ENCODE measurements at regions not wholly inside any gene's neighbourhood (a gene's known extent, or its start where the extent isn't known, plus 50 kb on each side); places are given as distances from the start of the nearest gene placed in this dataset.

DNA sequence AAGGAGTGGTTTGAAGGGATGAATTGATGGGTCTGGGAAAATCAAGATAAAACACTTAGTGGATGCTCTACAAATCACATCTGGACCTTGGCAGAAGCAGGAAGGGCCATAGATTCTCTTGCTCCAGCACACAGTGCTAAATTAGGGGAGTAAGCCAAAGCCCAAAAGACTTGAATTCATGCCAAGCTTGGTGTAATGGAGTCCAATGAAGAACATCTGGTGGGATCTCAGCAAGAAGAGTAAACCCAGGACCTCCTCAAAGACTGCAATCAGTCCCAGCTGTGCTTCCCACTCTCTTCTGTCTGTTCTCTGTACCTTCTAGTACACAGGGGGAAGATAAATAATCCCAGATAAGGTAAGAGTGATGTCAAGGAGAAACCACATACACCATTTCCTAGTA is 683.4 kb downstream of the RNF144B start:
- Histone ChIP-seq H3K4me3 (ENCODE audit: insufficient read depth, low read depth, low read length, poor library complexity, severe bottlenecking) (no peak overlapping the region), H3K36me3 (ENCODE audit: control insufficient read depth, insufficient read depth, low read length) (no peaks in the 10 kb centered on the region), H3K27me3 (replicated peaks; ENCODE audit: control insufficient read depth, insufficient read depth, low read length, poor library complexity, severe bottlenecking) (no peaks in the 10 kb centered on the region), H3K9me3 (ENCODE audit: control insufficient read depth, low read length) (no peaks in the 10 kb centered on the region), H3K27ac (ENCODE audit: insufficient read depth, low read length, poor library complexity, severe bottlenecking) (no peak overlapping the region), H3K4me1 (ENCODE audit: control insufficient read depth, insufficient read depth, low read length, poor library complexity, severe bottlenecking) (no peaks in the 10 kb centered on the region)
- DNase-seq = no peak

DNA sequence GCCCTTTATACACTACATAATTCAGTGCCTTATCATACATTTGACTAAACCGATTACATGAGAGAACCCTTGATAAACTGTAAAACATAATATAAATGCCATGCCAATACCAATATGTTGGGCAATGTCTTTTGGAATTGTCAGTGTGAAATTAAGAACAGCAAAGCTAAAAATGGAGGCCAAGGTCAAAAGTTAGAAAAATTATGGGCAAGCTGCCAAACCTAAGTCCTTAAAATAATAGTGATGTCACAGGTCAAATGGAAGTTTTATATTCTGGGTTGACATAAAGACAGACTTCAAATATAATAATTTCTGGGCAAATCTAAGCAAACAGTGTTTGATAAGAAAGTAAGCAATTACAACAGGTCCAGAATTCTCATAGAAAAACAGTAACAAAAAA is 696.7 kb downstream of the RNF144B start:
- DNase-seq = no peak

DNA sequence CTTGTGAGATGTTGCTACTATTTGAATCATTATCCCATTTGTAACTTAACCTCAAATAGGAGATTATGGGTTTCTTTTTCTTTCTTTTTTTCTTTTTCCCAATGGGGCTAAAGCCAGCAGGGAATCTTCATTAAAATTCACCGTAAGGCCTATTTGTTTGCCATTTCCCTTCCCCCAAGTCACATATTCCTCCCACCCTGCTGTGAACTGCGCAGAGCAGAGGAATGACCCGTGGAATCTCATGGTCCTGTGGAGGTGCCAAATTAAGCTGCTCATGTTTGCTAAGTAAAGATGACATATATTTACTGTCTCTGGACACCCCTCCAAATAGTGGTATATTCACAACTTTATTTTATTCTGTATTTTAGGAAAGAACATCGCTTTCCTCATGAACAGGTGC is 699.3 kb downstream of the RNF144B start:
- no peak for DNase-seq
- no peaks in the 10 kb centered on the region for H3K9me3 ChIP-seq (ENCODE audit: control insufficient read depth, low read length)
- no peak overlapping the region for H3K27ac ChIP-seq (ENCODE audit: insufficient read depth, low read length, poor library complexity, severe bottlenecking)
- no peaks in the 10 kb centered on the region for H3K27me3 ChIP-seq (replicated peaks; ENCODE audit: control insufficient read depth, insufficient read depth, low read length, poor library complexity, severe bottlenecking)
- H3K4me1 ChIP-seq (ENCODE audit: control insufficient read depth, insufficient read depth, low read length, poor library complexity, severe bottlenecking) = no peaks in the 10 kb centered on the region
- no peak overlapping the region for H3K4me3 ChIP-seq (ENCODE audit: insufficient read depth, low read depth, low read length, poor library complexity, severe bottlenecking)
- no peaks in the 10 kb centered on the region for H3K36me3 ChIP-seq (ENCODE audit: control insufficient read depth, insufficient read depth, low read length)

More for the DNA sequence above, 696.7 kb downstream of the RNF144B start:
- no peaks in the 10 kb centered on the region for H3K27me3 ChIP-seq (replicated peaks; ENCODE audit: control insufficient read depth, insufficient read depth, low read length, poor library complexity, severe bottlenecking)
- H3K36me3 ChIP-seq (ENCODE audit: control insufficient read depth, insufficient read depth, low read length) = no peaks in the 10 kb centered on the region
- H3K4me3 ChIP-seq (ENCODE audit: insufficient read depth, low read depth, low read length, poor library complexity, severe bottlenecking) = no peak overlapping the region
- H3K4me1 ChIP-seq (ENCODE audit: control insufficient read depth, insufficient read depth, low read length, poor library complexity, severe bottlenecking) = no peaks in the 10 kb centered on the region
- H3K27ac ChIP-seq (ENCODE audit: insufficient read depth, low read length, poor library complexity, severe bottlenecking) = no peak overlapping the region
- H3K9me3 ChIP-seq (ENCODE audit: control insufficient read depth, low read length) = no peaks in the 10 kb centered on the region

DNA sequence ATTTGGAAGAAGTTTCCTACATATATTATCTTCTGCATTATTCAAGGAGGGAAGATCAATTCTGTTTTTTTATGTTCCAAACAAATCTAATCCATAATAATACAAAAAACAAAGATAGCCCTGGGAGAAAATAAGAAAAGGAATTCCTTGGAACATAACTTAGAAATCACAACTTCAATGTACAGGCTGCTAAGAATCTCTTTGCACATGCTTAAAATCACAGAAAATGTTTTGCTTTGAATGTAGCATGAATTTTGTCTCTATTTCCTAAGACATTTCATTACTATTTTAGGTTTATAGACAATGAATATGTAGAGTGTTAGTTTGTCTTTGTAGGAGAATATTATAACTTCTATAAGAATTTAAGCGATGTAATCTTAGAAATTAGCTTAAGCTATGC is 700.1 kb downstream of the RNF144B start:
- Histone ChIP-seq H3K27me3 (replicated peaks; ENCODE audit: control insufficient read depth, insufficient read depth, low read length, poor library complexity, severe bottlenecking) (no peaks in the 10 kb centered on the region), H3K4me3 (ENCODE audit: insufficient read depth, low read depth, low read length, poor library complexity, severe bottlenecking) (no peak overlapping the region), H3K27ac (ENCODE audit: insufficient read depth, low read length, poor library complexity, severe bottlenecking) (no peak overlapping the region), H3K36me3 (ENCODE audit: control insufficient read depth, insufficient read depth, low read length) (no peaks in the 10 kb centered on the region), H3K4me1 (ENCODE audit: control insufficient read depth, insufficient read depth, low read length, poor library complexity, severe bottlenecking) (no peaks in the 10 kb centered on the region), H3K9me3 (ENCODE audit: control insufficient read depth, low read length) (no peaks in the 10 kb centered on the region)
- DNase-seq = no peak

DNA sequence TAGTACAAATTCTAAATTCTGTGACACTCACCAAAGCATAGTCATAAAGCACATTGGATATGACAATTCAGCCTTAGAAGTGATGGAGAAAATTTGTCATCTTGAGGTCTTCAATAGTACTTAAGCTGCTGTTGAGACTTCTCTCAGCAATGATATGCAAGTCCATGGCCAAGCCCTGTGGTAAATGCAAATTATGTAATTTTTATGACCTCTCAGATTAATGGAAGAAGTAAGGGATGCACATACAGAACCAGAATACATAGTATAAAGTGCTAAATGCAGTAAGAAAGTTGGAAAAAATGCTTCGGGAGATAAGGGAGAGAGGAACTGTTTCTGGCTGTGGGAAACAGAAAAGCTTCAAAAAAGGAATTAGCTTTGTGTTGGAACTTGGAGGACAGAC is 700.7 kb downstream of the RNF144B start:
- Histone ChIP-seq H3K9me3 (ENCODE audit: control insufficient read depth, low read length) (no peaks in the 10 kb centered on the region), H3K4me1 (ENCODE audit: control insufficient read depth, insufficient read depth, low read length, poor library complexity, severe bottlenecking) (no peaks in the 10 kb centered on the region), H3K4me3 (ENCODE audit: insufficient read depth, low read depth, low read length, poor library complexity, severe bottlenecking) (no peak overlapping the region), H3K27me3 (replicated peaks; ENCODE audit: control insufficient read depth, insufficient read depth, low read length, poor library complexity, severe bottlenecking) (no peaks in the 10 kb centered on the region), H3K27ac (ENCODE audit: insufficient read depth, low read length, poor library complexity, severe bottlenecking) (no peak overlapping the region), H3K36me3 (ENCODE audit: control insufficient read depth, insufficient read depth, low read length) (no peaks in the 10 kb centered on the region)
- no peak for DNase-seq

DNA sequence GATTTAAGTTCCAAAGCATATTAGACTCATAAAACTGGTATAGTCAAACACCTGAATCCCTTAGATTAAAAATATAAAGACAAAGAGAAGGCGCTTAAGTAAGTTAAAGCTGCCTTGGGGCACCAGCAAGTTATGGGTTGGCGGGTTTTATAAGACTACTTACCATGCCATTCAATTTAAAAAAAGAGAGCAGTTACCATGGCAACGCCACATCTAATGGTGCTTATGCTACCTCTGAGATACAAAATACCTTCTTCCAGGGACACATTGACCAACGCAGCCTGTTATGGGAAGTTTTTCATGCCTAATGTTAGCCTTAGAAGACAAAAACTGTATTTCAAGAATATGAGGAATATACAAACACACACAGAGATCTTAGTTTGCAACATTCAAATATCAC is 713.6 kb downstream of the RNF144B start:
- H3K9me3 ChIP-seq (ENCODE audit: control insufficient read depth, low read length) = no peaks in the 10 kb centered on the region
- no peak for DNase-seq
- no peaks in the 10 kb centered on the region for H3K4me1 ChIP-seq (ENCODE audit: control insufficient read depth, insufficient read depth, low read length, poor library complexity, severe bottlenecking)
- H3K4me3 ChIP-seq (ENCODE audit: insufficient read depth, low read depth, low read length, poor library complexity, severe bottlenecking) = no peak overlapping the region
- H3K36me3 ChIP-seq (ENCODE audit: control insufficient read depth, insufficient read depth, low read length) = no peaks in the 10 kb centered on the region
- no peak overlapping the region for H3K27ac ChIP-seq (ENCODE audit: insufficient read depth, low read length, poor library complexity, severe bottlenecking)
- H3K27me3 ChIP-seq (replicated peaks; ENCODE audit: control insufficient read depth, insufficient read depth, low read length, poor library complexity, severe bottlenecking) = no peaks in the 10 kb centered on the region

DNA sequence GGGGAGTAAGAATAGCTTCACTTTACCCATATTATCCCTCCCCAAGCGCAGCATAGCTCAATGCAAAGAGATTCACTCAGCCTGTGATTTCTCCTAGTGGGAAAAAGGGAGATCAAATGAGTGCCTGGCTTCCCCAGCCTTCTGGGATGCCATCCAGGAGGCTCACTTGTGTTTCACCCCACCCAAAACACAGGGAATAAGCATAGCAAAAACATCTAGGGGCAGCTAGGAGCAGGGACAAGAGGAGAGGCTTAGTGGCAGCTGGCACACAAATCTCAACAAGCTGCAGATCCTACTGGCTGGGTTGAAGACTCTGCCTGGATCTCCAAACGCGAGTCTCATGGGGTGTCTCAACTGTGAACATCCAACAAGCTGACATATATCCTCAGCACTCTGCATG is 715.8 kb downstream of the RNF144B start:
- no peak overlapping the region for H3K27ac ChIP-seq (ENCODE audit: insufficient read depth, low read length, poor library complexity, severe bottlenecking)
- H3K9me3 ChIP-seq (ENCODE audit: control insufficient read depth, low read length) = peaks cover 2% of the 10 kb centered on the region
- DNase-seq = no peak
- no peaks in the 10 kb centered on the region for H3K4me1 ChIP-seq (ENCODE audit: control insufficient read depth, insufficient read depth, low read length, poor library complexity, severe bottlenecking)
- no peaks in the 10 kb centered on the region for H3K27me3 ChIP-seq (replicated peaks; ENCODE audit: control insufficient read depth, insufficient read depth, low read length, poor library complexity, severe bottlenecking)
- H3K36me3 ChIP-seq (ENCODE audit: control insufficient read depth, insufficient read depth, low read length) = no peaks in the 10 kb centered on the region
- H3K4me3 ChIP-seq (ENCODE audit: insufficient read depth, low read depth, low read length, poor library complexity, severe bottlenecking) = no peak overlapping the region

DNA sequence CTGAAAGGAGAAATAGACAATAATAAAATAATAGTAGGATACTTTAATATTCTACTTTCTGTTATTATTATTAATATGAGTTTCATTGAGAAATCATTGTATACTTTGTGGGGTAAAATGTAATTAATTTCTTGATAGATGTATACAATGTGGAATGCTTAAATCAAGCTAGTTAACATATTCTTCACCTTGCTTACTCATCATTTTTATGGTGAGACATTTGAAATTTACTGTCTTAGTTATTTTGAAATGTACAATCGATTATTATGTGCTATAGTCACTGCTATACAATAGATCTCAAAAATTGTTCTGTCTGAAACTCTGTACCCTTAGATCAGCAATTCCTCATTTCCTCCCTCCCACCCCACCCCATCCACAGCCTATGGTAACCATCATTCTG is 720.3 kb downstream of the RNF144B start:
- Histone ChIP-seq H3K36me3 (ENCODE audit: control insufficient read depth, insufficient read depth, low read length) (no peaks in the 10 kb centered on the region), H3K27ac (ENCODE audit: insufficient read depth, low read length, poor library complexity, severe bottlenecking) (no peak overlapping the region), H3K9me3 (ENCODE audit: control insufficient read depth, low read length) (peaks cover 2% of the 10 kb centered on the region), H3K4me3 (ENCODE audit: insufficient read depth, low read depth, low read length, poor library complexity, severe bottlenecking) (no peak overlapping the region), H3K4me1 (ENCODE audit: control insufficient read depth, insufficient read depth, low read length, poor library complexity, severe bottlenecking) (no peaks in the 10 kb centered on the region), H3K27me3 (replicated peaks; ENCODE audit: control insufficient read depth, insufficient read depth, low read length, poor library complexity, severe bottlenecking) (no peaks in the 10 kb centered on the region)
- no peak for DNase-seq

DNA sequence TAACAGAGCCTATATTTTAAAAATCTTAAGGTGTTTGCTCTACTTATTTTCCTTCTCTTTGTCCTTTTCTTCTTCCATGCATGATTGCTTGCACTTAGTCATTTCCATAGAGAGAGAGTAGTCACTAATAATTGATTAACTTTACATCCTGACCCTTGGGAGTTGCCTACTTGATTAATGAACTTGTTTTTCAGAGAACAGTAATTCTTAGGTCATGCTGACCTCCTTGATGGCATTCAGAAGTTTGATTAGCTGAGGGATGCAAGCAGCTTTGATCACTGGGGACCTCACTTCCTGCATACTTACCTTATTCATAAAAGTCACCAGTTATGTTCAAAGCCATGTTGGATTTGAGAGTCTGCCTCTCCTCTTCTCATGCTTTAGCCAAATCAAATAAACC is 715.6 kb upstream of the ID4 start:
- DNase-seq = no peak
- H3K4me3 ChIP-seq (ENCODE audit: insufficient read depth, low read depth, low read length, poor library complexity, severe bottlenecking) = no peak overlapping the region
- no peak overlapping the region for H3K27ac ChIP-seq (ENCODE audit: insufficient read depth, low read length, poor library complexity, severe bottlenecking)
- H3K36me3 ChIP-seq (ENCODE audit: control insufficient read depth, insufficient read depth, low read length) = no peaks in the 10 kb centered on the region
- H3K27me3 ChIP-seq (replicated peaks; ENCODE audit: control insufficient read depth, insufficient read depth, low read length, poor library complexity, severe bottlenecking) = no peaks in the 10 kb centered on the region
- H3K4me1 ChIP-seq (ENCODE audit: control insufficient read depth, insufficient read depth, low read length, poor library complexity, severe bottlenecking) = no peaks in the 10 kb centered on the region
- no peaks in the 10 kb centered on the region for H3K9me3 ChIP-seq (ENCODE audit: control insufficient read depth, low read length)

DNA sequence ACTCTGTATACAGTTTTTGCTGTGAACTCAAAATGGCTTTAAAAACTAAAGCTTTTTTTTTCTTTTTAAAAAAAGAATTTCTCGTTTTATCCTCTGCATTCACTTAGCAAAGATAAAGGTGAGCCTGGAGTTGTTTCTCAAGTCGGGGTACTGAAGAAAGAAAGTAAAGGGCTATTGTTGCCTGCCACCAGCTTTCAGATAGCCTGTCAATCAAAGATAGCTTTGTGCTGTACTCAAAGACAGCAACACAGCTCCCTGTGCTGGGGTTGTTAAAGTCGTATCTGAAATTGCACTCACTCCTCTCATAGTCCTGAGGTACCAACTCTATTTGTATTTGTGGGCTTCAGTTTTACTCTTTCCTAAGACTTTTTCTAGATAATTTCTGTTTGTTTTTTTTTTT is 710.1 kb upstream of the ID4 start:
- Histone ChIP-seq H3K36me3 (ENCODE audit: control insufficient read depth, insufficient read depth, low read length) (no peaks in the 10 kb centered on the region), H3K4me1 (ENCODE audit: control insufficient read depth, insufficient read depth, low read length, poor library complexity, severe bottlenecking) (no peaks in the 10 kb centered on the region), H3K27ac (ENCODE audit: insufficient read depth, low read length, poor library complexity, severe bottlenecking) (no peak overlapping the region), H3K4me3 (ENCODE audit: insufficient read depth, low read depth, low read length, poor library complexity, severe bottlenecking) (no peak overlapping the region), H3K27me3 (replicated peaks; ENCODE audit: control insufficient read depth, insufficient read depth, low read length, poor library complexity, severe bottlenecking) (no peaks in the 10 kb centered on the region), H3K9me3 (ENCODE audit: control insufficient read depth, low read length) (no peaks in the 10 kb centered on the region)
- no peak for DNase-seq

DNA sequence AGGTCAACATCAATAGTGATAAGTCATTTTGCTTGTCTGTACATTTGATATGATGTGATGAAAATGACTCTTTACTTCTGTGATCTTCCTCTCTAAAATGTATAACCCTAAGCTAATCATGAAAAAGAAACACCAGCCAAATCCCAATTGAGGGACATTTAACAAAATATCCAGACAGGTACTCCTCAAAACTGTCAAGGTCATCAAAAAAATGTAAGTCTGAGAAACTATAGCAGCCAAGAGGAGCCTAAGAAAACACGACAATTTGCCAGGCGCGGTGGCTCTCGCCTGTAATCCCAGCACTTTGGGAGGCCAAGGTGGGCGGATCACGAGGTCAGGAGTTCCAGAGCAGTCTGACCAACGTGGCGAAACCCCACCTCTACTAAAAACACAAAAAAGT is 708.5 kb upstream of the ID4 start:
- Histone ChIP-seq H3K27ac (ENCODE audit: insufficient read depth, low read length, poor library complexity, severe bottlenecking) (no peak overlapping the region), H3K27me3 (replicated peaks; ENCODE audit: control insufficient read depth, insufficient read depth, low read length, poor library complexity, severe bottlenecking) (no peaks in the 10 kb centered on the region), H3K36me3 (ENCODE audit: control insufficient read depth, insufficient read depth, low read length) (no peaks in the 10 kb centered on the region), H3K9me3 (ENCODE audit: control insufficient read depth, low read length) (no peaks in the 10 kb centered on the region), H3K4me3 (ENCODE audit: insufficient read depth, low read depth, low read length, poor library complexity, severe bottlenecking) (no peak overlapping the region), H3K4me1 (ENCODE audit: control insufficient read depth, insufficient read depth, low read length, poor library complexity, severe bottlenecking) (no peaks in the 10 kb centered on the region)
- DNase-seq = no peak
